ENCODE measurements at regions not wholly inside any gene's neighbourhood (a gene's known extent, or its start where the extent isn't known, plus 50 kb on each side); places are given as distances from the start of the nearest gene placed in this dataset.

- TF ChIP-seq CTCF (IDR thresholded peaks at IDR 0.05) (no peak), POLR2A (IDR thresholded peaks at IDR 0.05) (no peak)
Observed at GRCh38 chr5:42974536-42974935, 65.6 kb downstream of the ANXA2R start.
